ENCODE measurements at regions not wholly inside any gene's neighbourhood (a gene's known extent, or its start where the extent isn't known, plus 50 kb on each side); places are given as distances from the start of the nearest gene placed in this dataset.

GRCh38 chr19:31910224-31910623 lies 435.2 kb upstream of the ZNF507 start:
- CTCF ChIA-PET = interaction anchor here (1.1 kb wide), 1 partner anchor 12 kb away, joined by 3 read pairs; no protein-coding TSS in a partner anchor
- WGBS (ENCODE audit: low lambda C conversion rate) = 33% methylated on average over 6 of the region's 6 CpGs

More at GRCh38 chr19:31910224-31910623, 435.2 kb upstream of the ZNF507 start:
- Histone ChIP-seq H3K9me3 (no peaks in the 10 kb centered on the region), H3K27ac (ENCODE audit: low read depth in 2 of 2, low read length in 1 of 2) (no peak overlapping the region), H3K4me1 (ENCODE audit: control insufficient read depth in 1 of 2, insufficient read depth in 2 of 2, low read depth in 1 of 2, low read length in 1 of 2) (peaks cover 0 to 3% of the 10 kb centered on the region in 2 experiments; a peak in 2 of 4 replicates), H3K9ac (no peak overlapping the region), H3K27me3 (ENCODE audit: insufficient read depth) (no peaks in the 10 kb centered on the region), H4K20me1 (ENCODE audit: insufficient read depth) (no peaks in the 10 kb centered on the region), H2AFZ (ENCODE audit: low read depth) (no peak overlapping the region), H3K36me3 (replicated peaks in 1 of 2; ENCODE audit: control insufficient read depth in 1 of 2, insufficient read depth in 2 of 2, low read length in 1 of 2) (no peaks in the 10 kb centered on the region), H3F3A (replicated peaks; ENCODE audit: insufficient read depth) (no peaks in the 10 kb centered on the region), H3K4me2 (no peak overlapping the region), H3K79me2 (ENCODE audit: insufficient read depth) (no peaks in the 10 kb centered on the region), H3K4me3 (ENCODE audit: low read depth in 2 of 2, low read length in 1 of 2) (no peak overlapping the region), H3K9me2 (0 out of 2 replicates have a peak, but pooled peaks cover 3% of the 10 kb centered on the region)
- TF ChIP-seq RCOR1 (IDR thresholded peaks at IDR 0.05; ENCODE audit: low read length) = no peak
- TF ChIP-seq ZBTB33 (IDR thresholded peaks at IDR 0.05; ENCODE audit: borderline replicate concordance, low read depth) = no peak
- TF ChIP-seq RFX5 (IDR thresholded peaks at IDR 0.05; ENCODE audit: low read length) = no peak
- no peak for TF ChIP-seq CTCF (IDR thresholded peaks at IDR 0.05)
- no peak for TF ChIP-seq TCF12 (IDR thresholded peaks at IDR 0.05)
- TF ChIP-seq GABPA (IDR thresholded peaks at IDR 0.05; ENCODE audit: low read depth) = no peak
- TF ChIP-seq NRF1 (IDR thresholded peaks at IDR 0.05; ENCODE audit: low read depth, low read length) = no peak
- TF ChIP-seq USF2 (IDR thresholded peaks at IDR 0.05; ENCODE audit: borderline replicate concordance, low read depth, low read length) = no peak
- DNase-seq = no peak
- POLR2A ChIA-PET = no interaction called here

All from SK-N-SH (cell line).